ENCODE measurements at regions not wholly inside any gene's neighbourhood (a gene's known extent, or its start where the extent isn't known, plus 50 kb on each side); places are given as distances from the start of the nearest gene placed in this dataset.
A peak's percentile ranks its signal among the peaks of the same experiment; 100 is the strongest.
"Not testable (repeated sequence)": the region's sequence is repeated elsewhere in the genome, so short reads cannot be mapped to it uniquely, and the experiment has no call there.

GRCh38 chr10:42988517-42989395 is 88.1 kb upstream of the RET start:
- peak; percentile 52 for DNase-seq

GRCh38 chr10:42989481-42989921 is 87.4 kb upstream of the RET start:
- peak; percentile 49 for DNase-seq

GRCh38 chr10:42990016-42990720 is 86.7 kb upstream of the RET start:
- peak; percentile 46 for DNase-seq

- DNase-seq: peak; percentile 40
Measured at GRCh38 chr10:42990721-42991441, 86.0 kb upstream of the RET start.

- DNase-seq: peak; percentile 31
Measured at GRCh38 chr10:42991442-42992098, 85.3 kb upstream of the RET start.

- peak; percentile 37 for DNase-seq
Measured at GRCh38 chr10:42992156-42992956, 84.5 kb upstream of the RET start.

GRCh38 chr10:42992957-42993390 is 83.9 kb upstream of the RET start:
- peak; percentile 38 for DNase-seq

GRCh38 chr10:42994909-42995308 is 82.0 kb upstream of the RET start:
- not testable (repeated sequence) for DNase-seq

- DNase-seq: no peak
Measured at GRCh38 chr10:42995537-42995936, 81.3 kb upstream of the RET start.

- DNase-seq: no peak
Measured at GRCh38 chr10:42996588-42996987, 80.3 kb upstream of the RET start.

- DNase-seq: no peak
Measured at GRCh38 chr10:42997151-42997848, 79.6 kb upstream of the RET start.

GRCh38 chr10:42997849-42998165 is 79.1 kb upstream of the RET start:
- no peak for DNase-seq

GRCh38 chr10:42998481-42999384 is 78.1 kb upstream of the RET start:
- DNase-seq: no peak

GRCh38 chr10:42999385-43000020 is 77.4 kb upstream of the RET start:
- no peak for DNase-seq

- DNase-seq: no peak
Measured at GRCh38 chr10:43000021-43000411, 76.9 kb upstream of the RET start.

GRCh38 chr10:43000651-43001426 is 76.0 kb upstream of the RET start:
- peak; percentile 47 for DNase-seq

- DNase-seq: peak; percentile 26
Measured at GRCh38 chr10:43001427-43001795, 75.5 kb upstream of the RET start.

GRCh38 chr10:43002596-43002995 is 74.3 kb upstream of the RET start:
- peak; percentile 30 for DNase-seq

GRCh38 chr10:43006490-43006889 is 70.4 kb upstream of the RET start:
- no peak for DNase-seq
